LNCAP (cell line): ENCODE measurements at regions not wholly inside any gene's neighbourhood (a gene's known extent, or its start where the extent isn't known, plus 50 kb on each side); places are given as distances from the start of the nearest gene placed in this dataset.

Experiments
- CTCF ChIP-seq: fragments of 450-650 bp; IDR thresholded peaks from 2 replicates; pipeline ENCODE4 v1.5.1; 2017; ENCODE audit warnings: mild to moderate bottlenecking

DNA sequence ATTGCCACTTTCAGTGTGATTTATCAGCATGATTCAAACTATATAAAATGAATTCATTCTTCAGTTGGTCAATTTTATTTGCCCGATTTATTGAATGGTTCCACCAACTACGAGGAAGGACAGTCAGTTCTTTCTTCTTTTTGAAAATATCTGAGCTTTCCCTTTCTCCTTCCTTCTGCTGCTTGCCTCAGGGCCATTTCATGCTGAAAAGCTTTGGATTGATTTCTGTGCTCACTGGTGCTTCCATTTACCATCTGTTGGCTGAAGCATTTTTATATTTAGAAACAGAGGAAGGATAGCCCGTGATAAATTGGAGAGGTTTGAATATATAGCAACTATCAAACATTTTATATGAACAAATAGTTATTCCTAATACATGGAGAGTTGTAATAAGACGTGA lies 68.9 kb upstream of the ADAMTS5 start:
- TF ChIP-seq CTCF = no peak

GRCh38 chr21:27034796-27035195 lies 67.9 kb upstream of the ADAMTS5 start:
- TF ChIP-seq CTCF = no peak

GRCh38 chr21:27033471-27033870 lies 66.6 kb upstream of the ADAMTS5 start:
- no peak for TF ChIP-seq CTCF

- TF ChIP-seq CTCF = no peak
These were observed 59.6 kb upstream of the ADAMTS5 start for GRCh38 chr21:27026501-27026900.

- no peak for TF ChIP-seq CTCF
These were observed 58.1 kb upstream of the ADAMTS5 start for GRCh38 chr21:27024971-27025370.

GRCh38 chr21:27024301-27024700 lies 57.4 kb upstream of the ADAMTS5 start:
- no peak for TF ChIP-seq CTCF

DNA sequence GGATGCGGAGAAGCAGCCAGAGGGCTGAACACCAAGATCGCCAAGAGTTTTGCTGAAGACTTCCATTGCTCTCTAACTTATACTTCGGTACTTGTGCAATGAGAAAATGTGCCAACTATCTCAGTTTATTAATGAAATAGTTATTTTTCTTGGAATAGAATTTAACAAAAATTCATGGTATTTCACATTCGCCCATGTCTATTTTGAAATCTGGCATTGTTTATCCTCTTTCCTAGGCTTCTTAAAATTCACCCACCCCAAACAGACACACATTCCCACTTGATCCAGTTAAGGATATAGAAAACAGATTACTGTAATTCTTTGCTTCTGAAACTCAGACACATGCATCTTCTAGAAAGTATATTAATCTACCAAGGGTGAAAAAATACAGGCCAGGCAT lies 56.3 kb upstream of the ADAMTS5 start:
- TF ChIP-seq CTCF = no peak

DNA sequence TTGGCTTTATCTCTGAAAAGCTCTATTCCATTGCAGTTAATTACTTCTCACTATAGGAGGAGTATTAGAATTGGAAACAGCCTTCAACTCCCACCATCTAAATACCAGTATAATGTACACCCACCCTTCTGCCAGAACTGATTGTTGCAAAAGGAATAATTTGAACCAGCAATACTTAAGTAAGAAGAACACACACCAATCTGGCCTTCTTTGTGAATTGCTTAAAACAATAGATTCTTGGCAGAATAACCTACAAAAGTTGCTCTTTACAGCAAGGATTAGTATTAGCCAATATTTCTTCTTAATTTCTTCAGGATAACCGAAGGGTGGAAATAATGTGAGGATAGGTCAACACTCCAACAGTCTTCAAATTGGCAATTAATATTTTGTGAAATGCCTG lies 54.9 kb upstream of the ADAMTS5 start:
- no peak for TF ChIP-seq CTCF
